HL-60/S4 treated with retinoic acid at 250 ng/mL for 4 days and 3 days (cell line): ENCODE measurements at regions not wholly inside any gene's neighbourhood (a gene's known extent, or its start where the extent isn't known, plus 50 kb on each side); places are given as distances from the start of the nearest gene placed in this dataset.

Source experiments
- in situ Hi-C: fragments of 300-500 bp; cut with MboI; formaldehyde crosslinking; loops from 2 replicates; pipeline ENCODE4 v1.7.0; 2022; ENCODE audit warnings: low sequenced_read_pairs

- in situ Hi-C loops: no loop called here
These were observed 189.1 kb upstream of the RBPJ start for GRCh38 chr4:26131711-26132110.

- in situ Hi-C loops: no loop called here
These were observed 188.0 kb upstream of the RBPJ start for GRCh38 chr4:26132858-26133257.

GRCh38 chr4:26133840-26134239 is 187.0 kb upstream of the RBPJ start:
- in situ Hi-C loops: no loop called here

GRCh38 chr4:26135331-26135730 is 185.5 kb upstream of the RBPJ start:
- in situ Hi-C loops: no loop called here

DNA sequence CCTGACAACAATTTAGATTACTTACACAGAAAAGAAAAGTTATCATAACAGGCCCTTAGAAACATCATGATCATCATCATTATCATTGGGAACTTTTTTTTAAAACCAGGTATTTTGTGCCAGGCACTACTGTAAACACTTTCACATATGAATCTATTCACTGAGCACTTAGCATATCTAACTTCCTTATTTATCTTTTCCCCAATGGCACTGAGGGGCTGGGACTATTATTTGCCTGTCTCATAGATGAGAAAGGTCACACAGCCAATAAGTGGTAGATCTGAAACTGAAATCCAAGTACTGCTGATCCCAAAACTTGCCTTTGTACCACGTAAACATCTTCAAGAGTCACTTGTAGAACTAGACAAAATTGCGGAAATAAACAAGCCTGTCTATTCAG is 184.2 kb upstream of the RBPJ start:
- in situ Hi-C loops: no loop called here

DNA sequence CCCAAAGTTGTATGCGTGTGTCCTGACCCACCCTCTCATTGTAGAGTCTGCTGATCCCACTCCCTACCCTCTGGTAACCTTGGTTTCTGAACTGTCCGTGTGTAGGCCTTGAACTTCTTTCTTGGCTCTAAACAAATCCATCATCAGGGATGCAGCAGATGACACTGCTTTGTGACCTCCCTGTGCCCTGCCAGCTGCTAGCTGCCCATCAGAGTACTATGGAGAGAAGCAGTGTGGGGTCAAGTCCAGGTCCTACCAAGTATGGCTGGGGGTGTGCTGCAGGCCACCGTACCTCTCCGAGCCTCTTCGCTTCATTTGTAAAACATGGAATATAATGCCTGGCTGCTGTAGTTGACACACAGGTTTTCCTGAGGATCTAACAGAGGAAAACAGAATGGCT is 183.5 kb upstream of the RBPJ start:
- in situ Hi-C loops: no loop called here

- in situ Hi-C loops: no loop called here
These were observed 181.4 kb upstream of the RBPJ start for GRCh38 chr4:26139310-26139924.

GRCh38 chr4:26140150-26140898 is 180.5 kb upstream of the RBPJ start:
- in situ Hi-C loops: no loop called here

- in situ Hi-C loops: no loop called here
These were observed 179.6 kb upstream of the RBPJ start for GRCh38 chr4:26141051-26141721.

DNA sequence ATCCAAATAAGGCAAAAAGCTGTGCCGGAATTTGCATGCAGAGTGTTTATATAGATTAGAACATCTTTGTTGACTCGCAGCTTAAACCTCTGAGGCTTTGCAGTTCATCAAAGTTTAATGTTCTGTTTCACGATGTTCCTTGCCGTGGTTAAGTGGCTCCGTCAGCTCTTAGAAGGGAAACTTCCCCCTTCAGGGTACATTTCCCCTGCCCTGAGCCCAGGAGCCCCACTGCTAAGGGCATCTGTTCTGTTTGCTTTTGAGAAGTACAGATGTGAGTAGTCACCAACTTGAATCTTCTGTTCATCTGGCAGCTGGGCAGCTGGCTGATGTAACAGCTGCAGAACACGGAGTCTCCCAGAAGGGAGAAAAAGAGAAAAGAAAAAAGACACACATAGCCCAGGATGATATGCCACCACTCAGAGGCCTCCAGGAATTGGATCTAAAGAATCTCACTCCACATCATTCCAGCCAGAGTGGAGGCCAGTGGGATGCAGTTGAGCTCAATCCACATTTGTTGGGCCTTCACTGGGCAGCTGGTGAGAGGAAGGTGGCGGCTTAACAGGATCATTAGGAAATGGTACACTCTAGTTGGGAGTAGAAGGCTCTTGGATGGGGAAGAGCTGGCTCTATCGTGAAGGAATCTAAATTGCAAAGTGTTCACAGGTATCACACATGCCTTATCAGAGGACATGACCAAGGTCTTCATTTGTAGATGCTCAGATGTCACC is 178.7 kb upstream of the RBPJ start:
- in situ Hi-C loops: no loop called here

DNA sequence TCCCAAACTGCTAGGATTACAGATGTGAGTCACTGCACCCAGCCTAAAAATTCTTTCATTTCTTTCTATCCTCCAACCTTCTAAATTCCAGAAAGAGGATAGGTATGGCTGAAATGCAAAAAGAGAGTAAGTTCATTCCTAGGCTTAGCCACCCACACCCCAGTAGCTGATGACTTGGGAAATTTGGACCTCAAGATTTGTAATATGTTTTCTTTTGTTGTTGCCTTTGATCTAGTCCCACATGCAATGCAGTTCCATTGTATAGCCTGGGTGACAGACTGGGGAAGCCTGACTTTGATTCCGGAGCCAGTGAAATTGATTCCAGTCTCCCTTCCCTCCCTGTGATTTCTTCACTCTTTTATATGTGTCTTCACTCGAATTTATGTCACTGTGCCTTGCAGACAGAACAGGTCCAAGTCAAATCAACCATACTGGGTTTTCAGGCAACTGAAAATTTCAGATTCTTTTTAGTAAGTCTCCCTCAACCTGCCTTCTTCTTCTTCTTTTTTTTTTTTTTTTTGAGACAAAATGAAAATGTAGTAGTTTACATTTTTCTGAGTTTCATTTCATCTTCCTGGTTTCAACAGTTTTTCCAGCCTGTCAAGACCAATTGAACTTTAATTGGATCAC is 176.2 kb upstream of the RBPJ start:
- in situ Hi-C loops: no loop called here

- in situ Hi-C loops: no loop called here
These were observed 175.6 kb upstream of the RBPJ start for GRCh38 chr4:26145212-26145611.

GRCh38 chr4:26148927-26149326 is 171.9 kb upstream of the RBPJ start:
- in situ Hi-C loops: no loop called here

DNA sequence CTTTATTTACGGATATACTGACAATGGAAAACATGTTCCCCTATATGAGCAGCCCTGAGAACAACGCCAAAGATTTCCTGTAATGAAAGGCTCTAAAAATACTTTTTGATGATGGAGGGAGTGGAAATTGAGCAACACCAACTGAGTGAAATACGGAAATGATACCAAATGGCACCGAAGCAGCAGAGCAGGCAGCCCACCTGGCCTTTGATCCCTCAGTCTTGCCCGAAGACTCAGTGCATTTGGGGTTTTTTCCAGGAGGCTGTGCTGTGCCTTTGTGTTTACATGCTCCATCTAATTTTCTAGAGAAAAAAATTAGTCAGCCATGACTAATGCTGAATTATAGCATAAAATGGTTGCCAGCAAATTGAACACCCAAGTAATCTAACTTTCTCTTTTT is 169.9 kb upstream of the RBPJ start:
- in situ Hi-C loops: no loop called here

GRCh38 chr4:26151615-26152014 is 169.2 kb upstream of the RBPJ start:
- in situ Hi-C loops: no loop called here

DNA sequence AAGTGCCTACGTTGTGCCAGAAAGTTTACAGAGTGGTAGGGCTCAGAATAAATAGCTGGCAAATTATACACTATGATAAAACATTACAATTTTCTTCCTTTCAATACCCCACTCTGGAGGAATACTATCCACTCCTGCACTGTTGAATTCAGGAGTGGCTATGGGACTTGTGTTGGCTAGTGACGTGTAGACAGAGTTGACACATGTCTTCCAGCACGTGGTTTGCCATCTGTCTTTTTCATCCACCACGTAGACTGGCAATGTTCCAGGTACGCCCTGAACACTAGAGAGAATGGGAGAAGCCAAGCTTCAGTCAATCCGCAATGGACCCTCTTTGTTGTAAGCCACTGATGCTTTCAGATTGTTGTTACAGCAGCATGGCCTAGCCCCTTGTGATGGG is 168.8 kb upstream of the RBPJ start:
- in situ Hi-C loops: no loop called here

- in situ Hi-C loops: no loop called here
These were observed 163.3 kb upstream of the RBPJ start for GRCh38 chr4:26157541-26157940.

DNA sequence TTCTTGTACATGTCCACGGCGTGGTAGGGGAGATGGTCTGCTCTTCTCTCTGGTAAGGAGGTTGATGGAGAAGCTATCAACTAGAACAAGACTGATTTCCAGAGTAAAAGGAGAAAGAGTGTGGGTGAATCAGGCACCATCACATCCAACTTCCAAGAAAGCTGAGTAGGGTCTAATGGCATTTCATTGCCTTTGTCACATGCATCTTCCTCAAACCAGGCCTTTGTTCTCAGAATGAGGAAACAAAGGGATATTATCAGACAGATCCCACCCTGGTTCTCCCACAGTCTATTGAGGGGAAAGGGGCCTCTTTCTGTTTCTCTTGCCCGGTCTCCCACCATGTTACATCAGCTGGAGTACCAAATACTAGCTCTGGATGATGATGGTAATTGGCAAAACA is 160.2 kb upstream of the RBPJ start:
- in situ Hi-C loops: no loop called here

- in situ Hi-C loops: no loop called here
These were observed 159.6 kb upstream of the RBPJ start for GRCh38 chr4:26161030-26161824.

- in situ Hi-C loops: no loop called here
These were observed 158.7 kb upstream of the RBPJ start for GRCh38 chr4:26162101-26162500.
